ENCODE measurements at regions not wholly inside any gene's neighbourhood (a gene's known extent, or its start where the extent isn't known, plus 50 kb on each side); places are given as distances from the start of the nearest gene placed in this dataset.
"Not testable (repeated sequence)": the region's sequence is repeated elsewhere in the genome, so short reads cannot be mapped to it uniquely, and the experiment has no call there.

DNA sequence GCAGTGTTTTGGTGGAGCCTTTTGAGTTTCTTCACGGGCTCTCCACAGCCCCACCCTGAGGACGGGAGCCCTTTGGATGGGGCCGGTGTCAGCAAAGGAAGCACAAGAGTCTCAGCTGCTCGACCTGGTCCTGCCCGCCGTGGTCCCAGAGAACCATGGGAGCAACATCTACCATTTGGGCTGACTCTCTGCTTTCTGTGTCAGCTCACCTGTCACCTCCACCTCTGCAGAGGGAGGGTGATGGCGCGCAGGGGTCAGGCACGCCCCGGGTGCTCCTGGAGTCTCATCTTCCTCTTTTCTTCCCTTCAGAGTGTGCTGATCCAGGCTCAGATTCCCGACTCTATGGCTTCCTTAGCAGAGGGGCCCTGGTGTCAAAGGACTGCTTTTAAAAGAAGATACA is 171.7 kb downstream of the LAT start:
- Histone ChIP-seq H3K4me2 (ENCODE audit: low read length) (no peak overlapping the region), H3K36me3 (ENCODE audit: insufficient read depth, low read length) (no peaks in the 10 kb centered on the region), H3K4me3 (ENCODE audit: low read depth, low read length, poor library complexity, severe bottlenecking) (no peak overlapping the region), H3K9me2 (ENCODE audit: insufficient read depth, low read length) (no peaks in the 10 kb centered on the region), H3K27ac (ENCODE audit: low read depth, low read length, poor library complexity, severe bottlenecking) (no peak overlapping the region), H3K4me1 (ENCODE audit: insufficient read depth, low read length, poor library complexity, severe bottlenecking) (no peaks in the 10 kb centered on the region), H2AFZ (ENCODE audit: low read length) (no peak overlapping the region), H3K79me2 (ENCODE audit: insufficient read depth, low read depth, low read length) (no peaks in the 10 kb centered on the region), H4K20me1 (ENCODE audit: insufficient read depth, low read length) (no peaks in the 10 kb centered on the region), H3K9me3 (ENCODE audit: low read length) (no peaks in the 10 kb centered on the region)
- no TSS peak for BruUV-seq (replicated peaks)
- DNase-seq (ENCODE audit: low spot score), result no peak
- ChIA-PET POLR2A (no interaction called here), CTCF (ENCODE audit: unreplicated experiment) (no interaction called here)
- no peak for TF ChIP-seq EZH2phosphoT487 (IDR thresholded peaks at IDR 0.05; ENCODE audit: borderline replicate concordance, low read depth, low read length)
- TF ChIP-seq, protein P1, sequence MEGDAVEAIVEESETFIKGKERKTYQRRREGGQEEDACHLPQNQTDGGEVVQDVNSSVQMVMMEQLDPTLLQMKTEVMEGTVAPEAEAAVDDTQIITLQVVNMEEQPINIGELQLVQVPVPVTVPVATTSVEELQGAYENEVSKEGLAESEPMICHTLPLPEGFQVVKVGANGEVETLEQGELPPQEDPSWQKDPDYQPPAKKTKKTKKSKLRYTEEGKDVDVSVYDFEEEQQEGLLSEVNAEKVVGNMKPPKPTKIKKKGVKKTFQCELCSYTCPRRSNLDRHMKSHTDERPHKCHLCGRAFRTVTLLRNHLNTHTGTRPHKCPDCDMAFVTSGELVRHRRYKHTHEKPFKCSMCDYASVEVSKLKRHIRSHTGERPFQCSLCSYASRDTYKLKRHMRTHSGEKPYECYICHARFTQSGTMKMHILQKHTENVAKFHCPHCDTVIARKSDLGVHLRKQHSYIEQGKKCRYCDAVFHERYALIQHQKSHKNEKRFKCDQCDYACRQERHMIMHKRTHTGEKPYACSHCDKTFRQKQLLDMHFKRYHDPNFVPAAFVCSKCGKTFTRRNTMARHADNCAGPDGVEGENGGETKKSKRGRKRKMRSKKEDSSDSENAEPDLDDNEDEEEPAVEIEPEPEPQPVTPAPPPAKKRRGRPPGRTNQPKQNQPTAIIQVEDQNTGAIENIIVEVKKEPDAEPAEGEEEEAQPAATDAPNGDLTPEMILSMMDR (conservative IDR thresholded peaks at IDR 0.05; ENCODE audit: low read length), result no peak
- intact Hi-C loops (cut with micrococcal nuclease; ENCODE audit: unreplicated experiment), result no loop called here

DNA sequence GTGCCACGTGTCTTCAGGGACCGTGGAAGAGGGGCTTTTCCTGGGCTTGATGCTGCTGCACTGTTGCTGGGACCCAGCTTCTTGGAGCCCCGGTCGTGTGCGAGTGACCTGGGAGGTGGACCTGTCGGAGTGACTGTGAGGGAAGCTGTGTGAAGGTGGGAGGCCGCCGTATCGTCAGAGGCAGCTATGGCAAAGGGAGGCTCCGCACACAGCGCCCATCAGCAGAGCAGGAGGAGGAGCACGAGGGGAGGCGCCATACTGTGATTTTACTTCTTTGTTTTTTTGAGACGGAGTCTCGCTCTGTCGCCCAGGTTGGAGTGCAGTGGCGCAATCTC is 171.0 kb downstream of the LAT start:
- POLR2A ChIA-PET, result not testable (repeated sequence)

DNA sequence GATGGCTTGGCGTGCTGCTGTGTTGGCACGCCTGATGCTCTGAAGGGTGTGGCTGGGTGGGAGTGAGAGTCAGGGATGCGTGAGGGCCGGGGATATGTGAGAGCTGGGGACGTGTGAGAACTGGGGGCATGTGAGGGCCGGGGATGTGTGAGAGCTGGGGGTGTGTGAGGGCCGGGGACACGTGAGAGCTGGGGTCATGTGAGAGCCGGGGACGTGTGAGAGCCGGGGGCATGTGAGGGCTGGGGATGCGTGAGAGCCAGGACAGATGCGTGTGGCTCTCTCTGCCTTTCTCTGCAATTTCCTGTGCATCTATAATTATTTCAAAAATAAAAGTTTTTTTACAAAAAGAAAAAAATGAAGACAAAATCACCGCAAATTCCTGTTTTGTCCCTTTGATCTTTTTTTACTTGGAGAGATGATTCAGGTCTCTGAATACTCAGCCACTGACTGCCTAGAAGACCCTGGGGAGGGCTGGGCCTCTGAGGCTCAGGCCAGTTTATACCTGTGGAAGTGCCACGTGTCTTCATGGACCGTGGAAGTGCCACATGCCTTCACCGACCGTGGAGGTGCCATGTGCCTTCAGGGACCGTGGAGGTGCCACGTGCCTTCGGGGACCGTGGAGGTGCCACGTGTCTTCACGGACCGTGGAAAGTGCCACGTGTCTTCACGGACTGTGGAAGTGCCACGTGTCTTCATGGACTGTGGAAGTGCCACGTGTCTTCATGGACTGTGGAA is 170.4 kb downstream of the LAT start:
- intact Hi-C loops (cut with micrococcal nuclease; ENCODE audit: unreplicated experiment); BruUV-seq (replicated peaks); H3K4me1 ChIP-seq (ENCODE audit: insufficient read depth, low read length, poor library complexity, severe bottlenecking); DNase-seq (ENCODE audit: low spot score); H3K4me3 ChIP-seq (ENCODE audit: low read depth, low read length, poor library complexity, severe bottlenecking); H3K36me3 ChIP-seq (ENCODE audit: insufficient read depth, low read length); H3K9me2 ChIP-seq (ENCODE audit: insufficient read depth, low read length); CTCF ChIA-PET (ENCODE audit: unreplicated experiment); H3K4me2 ChIP-seq (ENCODE audit: low read length); H3K79me2 ChIP-seq (ENCODE audit: insufficient read depth, low read depth, low read length); H3K9me3 ChIP-seq (ENCODE audit: low read length); H3K27ac ChIP-seq (ENCODE audit: low read depth, low read length, poor library complexity, severe bottlenecking); H2AFZ ChIP-seq (ENCODE audit: low read length); H4K20me1 ChIP-seq (ENCODE audit: insufficient read depth, low read length): not testable (repeated sequence)
- POLR2A ChIA-PET, result interaction anchor here (0.5 kb wide), 1 partner anchor 171 kb away, joined by 4 read pairs; no protein-coding TSS in a partner anchor

More for the DNA sequence above, 171.0 kb downstream of the LAT start:
- H3K9me2 ChIP-seq (ENCODE audit: insufficient read depth, low read length); H3K9me3 ChIP-seq (ENCODE audit: low read length); H3K4me3 ChIP-seq (ENCODE audit: low read depth, low read length, poor library complexity, severe bottlenecking); BruUV-seq (replicated peaks); H4K20me1 ChIP-seq (ENCODE audit: insufficient read depth, low read length); H3K4me1 ChIP-seq (ENCODE audit: insufficient read depth, low read length, poor library complexity, severe bottlenecking); H2AFZ ChIP-seq (ENCODE audit: low read length); H3K27ac ChIP-seq (ENCODE audit: low read depth, low read length, poor library complexity, severe bottlenecking); CTCF ChIA-PET (ENCODE audit: unreplicated experiment); H3K79me2 ChIP-seq (ENCODE audit: insufficient read depth, low read depth, low read length); DNase-seq (ENCODE audit: low spot score); intact Hi-C loops (cut with micrococcal nuclease; ENCODE audit: unreplicated experiment); H3K4me2 ChIP-seq (ENCODE audit: low read length); H3K36me3 ChIP-seq (ENCODE audit: insufficient read depth, low read length): not testable (repeated sequence)

DNA sequence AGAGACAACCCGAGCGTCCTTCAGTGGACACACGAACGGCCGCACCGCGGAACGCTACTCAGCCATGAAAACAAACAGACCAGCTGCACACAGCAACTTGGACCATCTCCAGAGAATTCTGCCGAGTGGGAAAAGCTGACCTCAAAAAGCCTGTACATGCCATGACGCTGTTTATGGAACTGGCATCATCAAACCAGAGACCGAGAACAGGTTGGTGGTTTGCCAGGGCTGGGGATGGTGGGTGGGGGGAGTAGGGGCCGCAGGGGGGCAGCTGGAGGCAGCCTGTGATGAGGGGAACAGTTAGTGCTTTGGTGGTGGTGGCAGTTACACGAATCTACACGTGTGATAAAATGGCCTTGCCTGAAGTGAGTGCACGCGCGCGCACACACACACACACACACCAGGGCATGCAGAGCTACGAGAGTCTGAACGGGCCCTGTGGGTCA is 169.8 kb downstream of the LAT start:
- TF ChIP-seq, protein P1 (conservative IDR thresholded peaks at IDR 0.05; ENCODE audit: low read length), result no peak
- TF ChIP-seq EZH2phosphoT487 (IDR thresholded peaks at IDR 0.05; ENCODE audit: borderline replicate concordance, low read depth, low read length), result no peak
- intact Hi-C loops (cut with micrococcal nuclease; ENCODE audit: unreplicated experiment), result no loop called here
- Histone ChIP-seq H3K4me2 (ENCODE audit: low read length) (no peak overlapping the region), H3K4me1 (ENCODE audit: insufficient read depth, low read length, poor library complexity, severe bottlenecking) (no peaks in the 10 kb centered on the region), H3K4me3 (ENCODE audit: low read depth, low read length, poor library complexity, severe bottlenecking) (no peak overlapping the region), H2AFZ (ENCODE audit: low read length) (no peak overlapping the region), H3K9me3 (ENCODE audit: low read length) (no peaks in the 10 kb centered on the region), H3K9me2 (ENCODE audit: insufficient read depth, low read length) (no peaks in the 10 kb centered on the region), H4K20me1 (ENCODE audit: insufficient read depth, low read length) (no peaks in the 10 kb centered on the region), H3K36me3 (ENCODE audit: insufficient read depth, low read length) (no peaks in the 10 kb centered on the region), H3K27ac (ENCODE audit: low read depth, low read length, poor library complexity, severe bottlenecking) (no peak overlapping the region), H3K79me2 (ENCODE audit: insufficient read depth, low read depth, low read length) (no peaks in the 10 kb centered on the region)
- no peak for DNase-seq (ENCODE audit: low spot score)
- no TSS peak for BruUV-seq (replicated peaks)
- CTCF ChIA-PET (ENCODE audit: unreplicated experiment), result no interaction called here
- POLR2A ChIA-PET, result no interaction called here
